ENCODE measurements at regions not wholly inside any gene's neighbourhood (a gene's known extent, or its start where the extent isn't known, plus 50 kb on each side); places are given as distances from the start of the nearest gene placed in this dataset.

DNA sequence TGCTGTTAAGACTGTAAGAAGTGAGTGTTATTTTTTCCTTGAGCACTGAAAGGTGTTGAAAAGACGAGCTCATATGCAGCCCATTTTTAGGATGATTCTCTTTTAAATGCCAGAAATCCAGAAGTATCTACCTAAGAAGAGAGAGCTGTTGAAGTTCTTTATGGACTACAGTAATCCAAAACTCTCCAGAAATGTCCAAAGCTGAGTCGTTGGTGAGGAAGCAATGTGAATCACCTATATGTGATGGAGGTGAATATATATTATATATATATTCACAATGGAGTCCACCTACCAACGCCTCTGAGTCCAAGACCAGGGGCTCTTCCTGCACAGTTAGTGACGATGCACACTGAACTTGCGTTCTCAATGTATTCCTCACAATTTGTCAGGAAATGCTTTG, 252.7 kb upstream of the PITRM1 start:
- TF ChIP-seq, protein P1, sequence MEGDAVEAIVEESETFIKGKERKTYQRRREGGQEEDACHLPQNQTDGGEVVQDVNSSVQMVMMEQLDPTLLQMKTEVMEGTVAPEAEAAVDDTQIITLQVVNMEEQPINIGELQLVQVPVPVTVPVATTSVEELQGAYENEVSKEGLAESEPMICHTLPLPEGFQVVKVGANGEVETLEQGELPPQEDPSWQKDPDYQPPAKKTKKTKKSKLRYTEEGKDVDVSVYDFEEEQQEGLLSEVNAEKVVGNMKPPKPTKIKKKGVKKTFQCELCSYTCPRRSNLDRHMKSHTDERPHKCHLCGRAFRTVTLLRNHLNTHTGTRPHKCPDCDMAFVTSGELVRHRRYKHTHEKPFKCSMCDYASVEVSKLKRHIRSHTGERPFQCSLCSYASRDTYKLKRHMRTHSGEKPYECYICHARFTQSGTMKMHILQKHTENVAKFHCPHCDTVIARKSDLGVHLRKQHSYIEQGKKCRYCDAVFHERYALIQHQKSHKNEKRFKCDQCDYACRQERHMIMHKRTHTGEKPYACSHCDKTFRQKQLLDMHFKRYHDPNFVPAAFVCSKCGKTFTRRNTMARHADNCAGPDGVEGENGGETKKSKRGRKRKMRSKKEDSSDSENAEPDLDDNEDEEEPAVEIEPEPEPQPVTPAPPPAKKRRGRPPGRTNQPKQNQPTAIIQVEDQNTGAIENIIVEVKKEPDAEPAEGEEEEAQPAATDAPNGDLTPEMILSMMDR (IDR thresholded peaks at IDR 0.05; ENCODE audit: low read length): no peak
- TF ChIP-seq EZH2 (IDR thresholded peaks at IDR 0.05; ENCODE audit: borderline replicate concordance, low read length): no peak
